RWPE1 (cell line): ENCODE measurements at regions not wholly inside any gene's neighbourhood (a gene's known extent, or its start where the extent isn't known, plus 50 kb on each side); places are given as distances from the start of the nearest gene placed in this dataset.
"Not testable (repeated sequence)": the region's sequence is repeated elsewhere in the genome, so short reads cannot be mapped to it uniquely, and the experiment has no call there.

ENCODE experiments used
- CTCF ChIA-PET: fragments of 350-600 bp; sonication (Branson Sonifier 250); formaldehyde crosslinking; extraction: SDS; loops from one replicate; lab custom pipeline; 2021; lab: Yijun Ruan, JAX
- POLR2A ChIA-PET: fragments of 400-600 bp; formaldehyde crosslinking; extraction: SDS; loops from one replicate; lab custom pipeline; 2020; ENCODE audit warnings: antibody characterized with exemption; ENCODE audit not compliant: low non-redundant PET; lab: Yijun Ruan, JAX
- DNase-seq: peaks from one replicate; pipeline ENCODE4 v3.0.0; 2012; ENCODE audit warnings: low spot score
- H3K27ac ChIP-seq: fragments of 450-650 bp; 2 replicates; pipeline ENCODE4 v1.5.1; 2017
- CTCF ChIP-seq: fragments of 450-650 bp; conservative IDR thresholded peaks from 2 replicates; pipeline ENCODE4 v1.5.1; 2017; ENCODE audit warnings: low read depth, mild to moderate bottlenecking

GRCh38 chr3:153973722-153974265 is 147.4 kb upstream of the ARHGEF26 start:
- H3K27ac ChIP-seq, result no peak overlapping the region
- no peak for TF ChIP-seq CTCF
- no peak for DNase-seq
- CTCF ChIA-PET, result no interaction called here
- POLR2A ChIA-PET, result no interaction called here

GRCh38 chr3:153974614-153975013 is 146.6 kb upstream of the ARHGEF26 start:
- H3K27ac ChIP-seq, result no peak overlapping the region
- no peak for TF ChIP-seq CTCF
- CTCF ChIA-PET, result no interaction called here
- POLR2A ChIA-PET, result no interaction called here
- DNase-seq, result no peak

- ChIA-PET POLR2A (no interaction called here), CTCF (no interaction called here)
- TF ChIP-seq CTCF, result no peak
- DNase-seq, result no peak
- H3K27ac ChIP-seq, result no peak overlapping the region
These were observed 144.2 kb upstream of the ARHGEF26 start for GRCh38 chr3:153976891-153977554.

- ChIA-PET CTCF (no interaction called here), POLR2A (no interaction called here)
- H3K27ac ChIP-seq, result no peak overlapping the region
- TF ChIP-seq CTCF, result no peak
- DNase-seq, result no peak
These were observed 143.2 kb upstream of the ARHGEF26 start for GRCh38 chr3:153978006-153978405.

GRCh38 chr3:153979418-153980251 is 141.6 kb upstream of the ARHGEF26 start:
- POLR2A ChIA-PET, result no interaction called here
- CTCF ChIA-PET, result no interaction called here
- no peak for DNase-seq
- no peak for TF ChIP-seq CTCF
- peak overlapping the region; percentile 46 for H3K27ac ChIP-seq

- CTCF ChIA-PET, result no interaction called here
- POLR2A ChIA-PET, result no interaction called here
- no peak for DNase-seq
- no peak for TF ChIP-seq CTCF
- H3K27ac ChIP-seq, result peak overlapping the region; percentile 46
These were observed 141.0 kb upstream of the ARHGEF26 start for GRCh38 chr3:153980252-153980590.

- DNase-seq, CTCF ChIA-PET, H3K27ac ChIP-seq, POLR2A ChIA-PET: not testable (repeated sequence)
These were observed 123.8 kb upstream of the ARHGEF26 start for GRCh38 chr3:153997364-153997763.
